Brain microvascular endothelial cell (primary cell): ENCODE measurements at regions not wholly inside any gene's neighbourhood (a gene's known extent, or its start where the extent isn't known, plus 50 kb on each side); places are given as distances from the start of the nearest gene placed in this dataset.

Experiments
- DNase-seq: peaks from one replicate; pipeline ENCODE4 v3.0.0-alpha.2; 2020
- H3K27ac ChIP-seq: fragments of 250-450 bp; sonication (Bioruptor Pico); 2 replicates; pipeline ENCODE4 v1.5.1; 2020; ENCODE audit warnings: mild to moderate bottlenecking, moderate library complexity
- H3K27me3 ChIP-seq: fragments of 250-450 bp; sonication (Bioruptor Pico); replicated peaks from 2 replicates; pipeline ENCODE4 v1.5.1; 2020; ENCODE audit warnings: mild to moderate bottlenecking
- H3K36me3 ChIP-seq: fragments of 250-450 bp; sonication (Bioruptor Pico); replicated peaks from 2 replicates; pipeline ENCODE4 v1.5.1; 2020; ENCODE audit warnings: mild to moderate bottlenecking
- H3K4me3 ChIP-seq: 2 replicates; pipeline ENCODE4 v1.5.1; 2011; ENCODE audit warnings: low read depth, mild to moderate bottlenecking, control low read depth, low read length, moderate library complexity
- in situ Hi-C: cut with HindIII; loops from 2 replicates; pipeline ENCODE4 v1.10.0; 2017; ENCODE audit warnings: low sequenced_read_pairs, low pct_ligation_motif_present
- TF ChIP-seq, protein P1 (sequence below): IDR thresholded peaks from 2 replicates; pipeline ENCODE4 v1.5.1; 2011; ENCODE audit warnings: low read depth, mild to moderate bottlenecking, moderate library complexity, low read length, control low read depth, inconsistent platforms; ENCODE audit errors: missing control alignments

GRCh38 chr22:47750086-47750485, 987.6 kb downstream of the TBC1D22A start:
- Histone ChIP-seq H3K27me3 (no peaks in the 10 kb centered on the region), H3K27ac (no peak overlapping the region), H3K4me3 (no peak overlapping the region), H3K36me3 (no peaks in the 10 kb centered on the region)
- TF ChIP-seq, protein P1, sequence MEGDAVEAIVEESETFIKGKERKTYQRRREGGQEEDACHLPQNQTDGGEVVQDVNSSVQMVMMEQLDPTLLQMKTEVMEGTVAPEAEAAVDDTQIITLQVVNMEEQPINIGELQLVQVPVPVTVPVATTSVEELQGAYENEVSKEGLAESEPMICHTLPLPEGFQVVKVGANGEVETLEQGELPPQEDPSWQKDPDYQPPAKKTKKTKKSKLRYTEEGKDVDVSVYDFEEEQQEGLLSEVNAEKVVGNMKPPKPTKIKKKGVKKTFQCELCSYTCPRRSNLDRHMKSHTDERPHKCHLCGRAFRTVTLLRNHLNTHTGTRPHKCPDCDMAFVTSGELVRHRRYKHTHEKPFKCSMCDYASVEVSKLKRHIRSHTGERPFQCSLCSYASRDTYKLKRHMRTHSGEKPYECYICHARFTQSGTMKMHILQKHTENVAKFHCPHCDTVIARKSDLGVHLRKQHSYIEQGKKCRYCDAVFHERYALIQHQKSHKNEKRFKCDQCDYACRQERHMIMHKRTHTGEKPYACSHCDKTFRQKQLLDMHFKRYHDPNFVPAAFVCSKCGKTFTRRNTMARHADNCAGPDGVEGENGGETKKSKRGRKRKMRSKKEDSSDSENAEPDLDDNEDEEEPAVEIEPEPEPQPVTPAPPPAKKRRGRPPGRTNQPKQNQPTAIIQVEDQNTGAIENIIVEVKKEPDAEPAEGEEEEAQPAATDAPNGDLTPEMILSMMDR, result no peak
- DNase-seq, result no peak
- in situ Hi-C loops, result no loop called here

GRCh38 chr22:47748957-47749356, 986.5 kb downstream of the TBC1D22A start:
- Histone ChIP-seq H3K27ac (no peak overlapping the region), H3K36me3 (no peaks in the 10 kb centered on the region), H3K4me3 (no peak overlapping the region), H3K27me3 (no peaks in the 10 kb centered on the region)
- TF ChIP-seq, protein P1, result no peak
- no peak for DNase-seq
- in situ Hi-C loops, result no loop called here

DNA sequence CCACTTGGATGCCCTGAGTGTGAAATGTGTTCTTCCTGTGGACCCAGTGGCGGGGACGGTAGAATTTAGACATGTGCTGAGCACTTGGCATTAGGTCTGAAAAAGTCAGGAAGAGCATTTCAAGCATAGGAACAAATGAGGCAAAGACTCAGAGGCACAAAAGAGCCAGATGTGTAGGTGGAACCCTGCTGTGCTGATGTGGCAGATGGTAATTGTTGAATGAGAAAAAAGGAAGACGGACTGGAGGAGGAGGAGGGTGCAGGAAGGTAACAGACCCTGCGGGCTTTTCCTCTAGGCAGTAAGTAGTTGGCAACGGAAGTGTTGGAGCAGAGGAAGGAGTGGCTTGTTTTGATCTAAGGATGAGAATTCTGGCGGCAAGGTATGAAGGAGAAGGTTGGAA, 985.8 kb downstream of the TBC1D22A start:
- Histone ChIP-seq H3K27me3 (no peaks in the 10 kb centered on the region), H3K4me3 (no peak overlapping the region), H3K36me3 (no peaks in the 10 kb centered on the region), H3K27ac (no peak overlapping the region)
- in situ Hi-C loops, result no loop called here
- TF ChIP-seq, protein P1, result no peak
- no peak for DNase-seq

GRCh38 chr22:47740109-47740805, 977.8 kb downstream of the TBC1D22A start:
- in situ Hi-C loops, result no loop called here
- no peaks in the 10 kb centered on the region for H3K27me3 ChIP-seq
- TF ChIP-seq, protein P1, result no peak
- H3K36me3 ChIP-seq, result no peaks in the 10 kb centered on the region
- H3K27ac ChIP-seq, result no peak overlapping the region
- no peak overlapping the region for H3K4me3 ChIP-seq
- DNase-seq, result no peak

- H3K27ac ChIP-seq, result no peak overlapping the region
- no peak overlapping the region for H3K4me3 ChIP-seq
- no peak for DNase-seq
- no peaks in the 10 kb centered on the region for H3K27me3 ChIP-seq
- no peaks in the 10 kb centered on the region for H3K36me3 ChIP-seq
- in situ Hi-C loops, result no loop called here
- TF ChIP-seq, protein P1, result no peak
Observed at GRCh38 chr22:47739291-47740015, 977.0 kb downstream of the TBC1D22A start.
